A673 (cell line): ENCODE measurements at regions not wholly inside any gene's neighbourhood (a gene's known extent, or its start where the extent isn't known, plus 50 kb on each side); places are given as distances from the start of the nearest gene placed in this dataset.

Experiments
- BruUV-seq: library from RNA; stranded (reverse); fragments of 400-500 nt; replicated peaks from 2 replicates; lab custom pipeline; 2021; lab: Mats Ljungman, UMichigan
- CTCF ChIA-PET: fragments of 300-600 bp; sonication (Branson Sonifier 250); formaldehyde crosslinking; loops from one replicate; lab custom pipeline; 2022; ENCODE audit warnings: antibody characterized with exemption; lab: Charles Lee
- POLR2A ChIA-PET: fragments of 300-600 bp; sonication (Branson Sonifier 250); formaldehyde crosslinking; loops from one replicate; lab custom pipeline; 2022; ENCODE audit warnings: antibody characterized with exemption; ENCODE audit not compliant: low non-redundant PET; lab: Charles Lee
- DNase-seq: peaks from one replicate; pipeline ENCODE4 v3.0.0-alpha.2; 2015; ENCODE audit warnings: low spot score
- H3K27ac ChIP-seq: fragments of 200-600 bp; sonication (generic); 2 replicates; pipeline ENCODE4 v1.5.1; 2016; ENCODE audit warnings: mixed run types, low read depth, mild to moderate bottlenecking, mixed read lengths, antibody characterized with exemption, low read length; ENCODE audit not compliant: poor library complexity, severe bottlenecking
- H3K27me3 ChIP-seq: fragments of 200-600 bp; sonication (generic); replicated peaks from 2 replicates; pipeline ENCODE4 v1.6.1; 2017; ENCODE audit warnings: mixed run types, low read depth, mild to moderate bottlenecking, mixed read lengths, antibody characterized with exemption, low read length; ENCODE audit not compliant: insufficient read depth, poor library complexity
- H3K36me3 ChIP-seq: fragments of 200-600 bp; sonication (generic); 2 replicates; pipeline ENCODE4 v1.6.1; 2016; ENCODE audit warnings: mixed run types, mild to moderate bottlenecking, mixed read lengths, antibody characterized with exemption, low read length; ENCODE audit not compliant: insufficient read depth, poor library complexity, severe bottlenecking
- H3K4me1 ChIP-seq: fragments of 200-600 bp; sonication (generic); 2 replicates; pipeline ENCODE4 v1.6.1; 2017; ENCODE audit warnings: mixed run types, mild to moderate bottlenecking, mixed read lengths, antibody characterized with exemption, low read length; ENCODE audit not compliant: insufficient read depth, poor library complexity, severe bottlenecking
- H3K4me3 ChIP-seq: fragments of 200-600 bp; sonication (generic); 2 replicates; pipeline ENCODE4 v1.5.1; 2016; ENCODE audit warnings: low read depth, mixed run types, mild to moderate bottlenecking, mixed read lengths, low read length; ENCODE audit not compliant: poor library complexity, severe bottlenecking
- H3K9me3 ChIP-seq: fragments of 200-600 bp; sonication (generic); 2 replicates; pipeline ENCODE4 v1.6.1; 2016; ENCODE audit warnings: mixed run types, low read depth, mild to moderate bottlenecking, mixed read lengths, antibody characterized with exemption, low read length; ENCODE audit not compliant: poor library complexity, severe bottlenecking
- CTCF ChIP-seq: fragments of 300-800, 200-600 bp; sonication (generic); conservative IDR thresholded peaks from 2 replicates; pipeline ENCODE4 v1.5.1; 2017; ENCODE audit warnings: low read depth, mild to moderate bottlenecking, antibody characterized with exemption, low read length, moderate library complexity, mixed read lengths
- EZH2 ChIP-seq: fragments of 200-600 bp; sonication (generic); IDR thresholded peaks from 2 replicates; pipeline ENCODE4 v1.6.1; 2017; ENCODE audit warnings: borderline replicate concordance, low read depth, mild to moderate bottlenecking, mixed read lengths, antibody characterized with exemption, low read length; ENCODE audit not compliant: poor library complexity, severe bottlenecking
- intact Hi-C: fragments of 100-400 bp; cut with micrococcal nuclease; formaldehyde crosslinking; loops from one replicate; pipeline ENCODE4 v1.10.0; 2022; ENCODE audit not compliant: unreplicated experiment

DNA sequence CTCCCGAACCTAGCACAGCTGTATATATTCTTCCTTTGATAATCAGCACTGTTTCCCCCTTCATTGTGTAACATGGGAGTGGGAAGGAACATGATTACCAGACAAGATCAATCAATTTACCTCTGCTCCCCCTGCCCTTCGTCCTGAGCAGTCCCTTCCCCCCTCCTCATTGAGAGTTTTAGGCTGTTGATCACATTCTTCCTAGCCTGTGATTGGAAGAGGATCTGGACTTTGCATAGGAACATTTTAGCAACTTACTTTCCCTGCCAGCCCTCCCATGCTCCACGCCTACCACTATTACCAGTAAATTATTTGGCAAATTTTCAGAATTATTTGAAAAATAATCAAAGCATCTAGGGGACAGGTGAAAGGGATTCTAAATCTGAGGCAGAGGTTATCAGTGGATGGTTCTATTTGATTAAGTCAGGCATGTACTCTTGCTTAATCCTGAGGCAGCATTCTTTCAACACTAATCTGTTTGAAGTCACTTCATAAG lies 62.7 kb upstream of the ABCD3 start:
- ChIA-PET POLR2A (no interaction called here), CTCF (no interaction called here)
- no peak for DNase-seq
- H3K27ac ChIP-seq: no peak overlapping the region
- TF ChIP-seq EZH2: no peak
- TF ChIP-seq CTCF: no peak
- H3K9me3 ChIP-seq: no peaks in the 10 kb centered on the region
- no peaks in the 10 kb centered on the region for H3K36me3 ChIP-seq
- H3K4me1 ChIP-seq: no peaks in the 10 kb centered on the region
- no TSS peak for BruUV-seq
- peaks cover 3% of the 10 kb centered on the region for H3K27me3 ChIP-seq
- intact Hi-C loops: no loop called here
- no peak overlapping the region for H3K4me3 ChIP-seq

DNA sequence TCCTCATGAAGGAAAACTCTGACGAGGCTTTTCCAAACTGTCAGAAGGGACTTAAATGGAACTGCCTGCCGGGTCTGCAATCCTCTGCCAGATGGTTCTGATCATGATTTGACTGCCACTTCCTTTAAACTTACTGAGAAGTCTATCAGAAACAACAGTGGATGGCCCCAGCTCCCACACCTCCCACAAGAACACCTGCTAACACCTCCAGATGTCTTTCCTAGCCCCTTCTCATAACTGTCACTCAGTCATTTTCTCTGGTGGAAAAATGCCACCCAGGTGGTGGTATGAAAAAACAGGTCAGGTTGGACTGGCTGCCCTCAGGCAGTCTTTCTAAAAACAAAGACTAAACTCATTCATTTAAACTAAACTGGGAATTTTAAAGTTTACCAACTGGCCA lies 66.7 kb upstream of the ABCD3 start:
- POLR2A ChIA-PET: no interaction called here
- intact Hi-C loops: no loop called here
- no peaks in the 10 kb centered on the region for H3K9me3 ChIP-seq

GRCh38 chr1:94350350-94350924 lies 67.8 kb upstream of the ABCD3 start:
- no peaks in the 10 kb centered on the region for H3K36me3 ChIP-seq
- intact Hi-C loops: no loop called here
- CTCF ChIA-PET: no interaction called here

More for the DNA sequence above, 66.7 kb upstream of the ABCD3 start:
- TF ChIP-seq CTCF (no peak), EZH2 (no peak)
- no peak overlapping the region for H3K4me3 ChIP-seq
- BruUV-seq: no TSS peak
- no peaks in the 10 kb centered on the region for H3K4me1 ChIP-seq
- peaks cover 3% of the 10 kb centered on the region for H3K27me3 ChIP-seq
- H3K27ac ChIP-seq: no peak overlapping the region
- DNase-seq: no peak
- CTCF ChIA-PET: no interaction called here
- no peaks in the 10 kb centered on the region for H3K36me3 ChIP-seq

More at GRCh38 chr1:94350350-94350924, 67.8 kb upstream of the ABCD3 start:
- no TSS peak for BruUV-seq
- no peak for TF ChIP-seq CTCF
- TF ChIP-seq EZH2: no peak
- Histone ChIP-seq H3K27ac (no peak overlapping the region), H3K4me1 (no peaks in the 10 kb centered on the region), H3K27me3 (peaks cover 3% of the 10 kb centered on the region), H3K9me3 (no peaks in the 10 kb centered on the region), H3K4me3 (no peak overlapping the region)
- POLR2A ChIA-PET: no interaction called here
- no peak for DNase-seq
